ENCODE measurements at regions not wholly inside any gene's neighbourhood (a gene's known extent, or its start where the extent isn't known, plus 50 kb on each side); places are given as distances from the start of the nearest gene placed in this dataset.

- DNase-seq: no peak
These were observed 198.4 kb downstream of the GALR1 start for GRCh38 chr18:77448046-77448445.

GRCh38 chr18:77455004-77455403 is 205.4 kb downstream of the GALR1 start:
- DNase-seq: no peak

- no peak for DNase-seq
These were observed 208.0 kb downstream of the GALR1 start for GRCh38 chr18:77457681-77458080.

- DNase-seq: no peak
These were observed 211.5 kb downstream of the GALR1 start for GRCh38 chr18:77461062-77461688.

- no peak for DNase-seq
These were observed 215.3 kb downstream of the GALR1 start for GRCh38 chr18:77464917-77465316.

- DNase-seq: no peak
These were observed 217.2 kb downstream of the GALR1 start for GRCh38 chr18:77466890-77467289.

GRCh38 chr18:77469131-77469530 is 219.5 kb downstream of the GALR1 start:
- DNase-seq: no peak

- no peak for DNase-seq
These were observed 221.1 kb downstream of the GALR1 start for GRCh38 chr18:77470569-77471413.

- no peak for DNase-seq
These were observed 222.9 kb downstream of the GALR1 start for GRCh38 chr18:77472509-77472908.

- DNase-seq: peak; percentile 38 to 80
These were observed 229.2 kb downstream of the GALR1 start for GRCh38 chr18:77478646-77479442.

- no peak for DNase-seq
These were observed 231.9 kb downstream of the GALR1 start for GRCh38 chr18:77481541-77481940.

GRCh38 chr18:77482190-77483085 is 232.8 kb downstream of the GALR1 start:
- DNase-seq: peak in 1 of 2 experiments; percentile 16

- DNase-seq: peak in 1 of 2 experiments; percentile 11
These were observed 237.3 kb downstream of the GALR1 start for GRCh38 chr18:77486985-77487384.

- DNase-seq: no peak
These were observed 238.5 kb downstream of the GALR1 start for GRCh38 chr18:77487951-77488740.

GRCh38 chr18:77495079-77495478 is 245.4 kb downstream of the GALR1 start:
- no peak for DNase-seq

GRCh38 chr18:77495982-77496690 is 246.5 kb downstream of the GALR1 start:
- peak in 1 of 2 experiments; percentile 2 for DNase-seq

- DNase-seq: no peak
These were observed 251.6 kb downstream of the GALR1 start for GRCh38 chr18:77501266-77501665.

- no peak for DNase-seq
These were observed 255.9 kb downstream of the GALR1 start for GRCh38 chr18:77505499-77505898.

GRCh38 chr18:77512152-77512551 is 262.5 kb downstream of the GALR1 start:
- no peak for DNase-seq

- DNase-seq: no peak
These were observed 268.3 kb downstream of the GALR1 start for GRCh38 chr18:77517901-77518300.

- DNase-seq: no peak
These were observed 271.1 kb downstream of the GALR1 start for GRCh38 chr18:77520767-77521166.
